ENCODE measurements at regions not wholly inside any gene's neighbourhood (a gene's known extent, or its start where the extent isn't known, plus 50 kb on each side); places are given as distances from the start of the nearest gene placed in this dataset.

DNA sequence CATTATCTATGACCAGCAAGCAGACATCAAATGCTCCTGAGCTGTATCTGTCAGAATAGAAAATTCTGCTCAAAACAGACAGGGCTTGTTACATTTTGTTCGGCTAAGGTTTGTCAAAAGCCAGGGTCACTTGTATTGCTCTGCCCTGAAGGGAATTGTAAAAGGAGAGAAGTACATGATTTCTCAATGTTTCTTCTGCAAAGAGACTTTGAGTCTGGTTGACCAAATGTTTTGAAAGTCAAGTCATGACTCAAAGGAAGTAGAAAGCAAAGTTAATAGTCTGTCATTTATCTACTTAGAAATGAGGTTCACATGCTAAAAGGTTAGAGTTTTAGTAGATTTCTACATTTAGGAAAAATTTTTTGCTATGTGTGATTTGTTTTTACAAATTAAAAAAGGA, 1624.1 kb upstream of the ZEB2 start:
- TF ChIP-seq, protein P1, sequence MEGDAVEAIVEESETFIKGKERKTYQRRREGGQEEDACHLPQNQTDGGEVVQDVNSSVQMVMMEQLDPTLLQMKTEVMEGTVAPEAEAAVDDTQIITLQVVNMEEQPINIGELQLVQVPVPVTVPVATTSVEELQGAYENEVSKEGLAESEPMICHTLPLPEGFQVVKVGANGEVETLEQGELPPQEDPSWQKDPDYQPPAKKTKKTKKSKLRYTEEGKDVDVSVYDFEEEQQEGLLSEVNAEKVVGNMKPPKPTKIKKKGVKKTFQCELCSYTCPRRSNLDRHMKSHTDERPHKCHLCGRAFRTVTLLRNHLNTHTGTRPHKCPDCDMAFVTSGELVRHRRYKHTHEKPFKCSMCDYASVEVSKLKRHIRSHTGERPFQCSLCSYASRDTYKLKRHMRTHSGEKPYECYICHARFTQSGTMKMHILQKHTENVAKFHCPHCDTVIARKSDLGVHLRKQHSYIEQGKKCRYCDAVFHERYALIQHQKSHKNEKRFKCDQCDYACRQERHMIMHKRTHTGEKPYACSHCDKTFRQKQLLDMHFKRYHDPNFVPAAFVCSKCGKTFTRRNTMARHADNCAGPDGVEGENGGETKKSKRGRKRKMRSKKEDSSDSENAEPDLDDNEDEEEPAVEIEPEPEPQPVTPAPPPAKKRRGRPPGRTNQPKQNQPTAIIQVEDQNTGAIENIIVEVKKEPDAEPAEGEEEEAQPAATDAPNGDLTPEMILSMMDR (IDR thresholded peaks at IDR 0.05) = no peak
- TF ChIP-seq POLR2AphosphoS5 (IDR thresholded peaks at IDR 0.05) = no peak

All from suprapubic skin (tissue), 3 donors.